Transverse colon (tissue), 4 donors: ENCODE measurements at regions not wholly inside any gene's neighbourhood (a gene's known extent, or its start where the extent isn't known, plus 50 kb on each side); places are given as distances from the start of the nearest gene placed in this dataset.
A peak's percentile ranks its signal among the peaks of the same experiment; 100 is the strongest.

Experiments
- DNase-seq: peaks from one replicate; pipeline ENCODE4 v3.0.0-alpha.2; 2019
- H3K27ac ChIP-seq, 4 donors: fragments of 200-600 bp; sonication (generic); 2 replicates each; pipeline ENCODE4 v1.5.1; 2016 to 2018; ENCODE audit warnings: inconsistent platforms in 4 of 4
- H3K27me3 ChIP-seq: fragments of 200-600 bp; sonication (generic); 2 replicates; pipeline ENCODE4 v1.5.1; 2017; ENCODE audit warnings: inconsistent platforms
- H3K36me3 ChIP-seq, 4 donors: fragments of 200-600 bp; sonication (generic); 2 replicates each; pipeline ENCODE4 v1.5.1; 2017 to 2019; ENCODE audit warnings: inconsistent platforms in 4 of 4
- H3K4me1 ChIP-seq, 4 donors: fragments of 200-600 bp; sonication (generic); 2 replicates each; pipeline ENCODE4 v1.5.1; 2017 to 2020; ENCODE audit warnings: inconsistent platforms in 4 of 4
- H3K4me3 ChIP-seq, 4 donors: fragments of 200-600 bp; sonication (generic); 1 replicate in 1 of 4; 2 replicates in 3 of 4; pipeline versions ENCODE4 v1.5.1 to v1.6.1; 2017 to 2019; ENCODE audit warnings: inconsistent platforms in 4 of 4
- H3K9me3 ChIP-seq, 2 donors: fragments of 200-600 bp; sonication (generic); 2 replicates each; pipeline ENCODE4 v1.5.1; 2017 to 2019; ENCODE audit warnings: inconsistent platforms in 2 of 2
- CTCF ChIP-seq, 5 experiments: fragments of 200-600 bp in 3 of 5; fragments of 450-650 bp in 2 of 5; sonication (generic) in 3 of 5; IDR thresholded peaks; 1 replicate in 2 of 5; 2 replicates in 3 of 5; pipeline ENCODE4 v1.5.1; 2016 to 2017; ENCODE audit warnings: antibody characterized with exemption in 5 of 5, inconsistent platforms in 3 of 5, mild to moderate bottlenecking in 2 of 5, moderate library complexity in 1 of 5
- EP300 ChIP-seq: sonication (generic); formaldehyde crosslinking; IDR thresholded peaks from one replicate; pipeline ENCODE4 v1.6.1; 2017; ENCODE audit warnings: antibody characterized with exemption, low read depth
- POLR2A ChIP-seq: fragments of 450-650 bp; IDR thresholded peaks from one replicate; pipeline ENCODE4 v1.6.1; 2016; ENCODE audit warnings: antibody characterized with exemption, mild to moderate bottlenecking, moderate library complexity
- POLR2AphosphoS5 ChIP-seq, 3 donors: sonication (generic); formaldehyde crosslinking; IDR thresholded peaks; one replicate each; pipeline ENCODE4 v1.6.1; 2016; ENCODE audit warnings: antibody characterized with exemption in 3 of 3
- WGBS, 2 donors: methylation state at CpG; one replicate each; pipeline ENCODE4 v1.1.5; 2018; ENCODE audit warnings: low coverage in 1 of 2; 5-methylcytosine and 5-hydroxymethylcytosine counted together
- in situ Hi-C, 4 donors: fragments of 200-750 bp; cut with MboI; loops; one replicate each; pipeline versions ENCODE4 v1.15.0 to v1.15.1; 2017; ENCODE audit warnings: low sequenced_read_pairs in 3 of 4, low pct_ligation_motif_present in 1 of 4, low pct_unique_long_range_greater_than_20kb in 1 of 4
- intact Hi-C: fragments of 100-400 bp; cut with DNase I; formaldehyde crosslinking; loops from one replicate; pipeline ENCODE4 v1.15.1; 2023; ENCODE audit warnings: low total_unique reads

GRCh38 chr22:47486569-47487312 lies 724.3 kb downstream of the TBC1D22A start:
- peaks cover 0 to 2% (median 0%) of the 10 kb centered on the region in 4 donors for H3K4me1 ChIP-seq
- DNase-seq = peak; percentile 29
- H3K9me3 ChIP-seq = no peaks in the 10 kb centered on the region
- TF ChIP-seq CTCF (IDR thresholded peaks at IDR 0.05) (no peak), POLR2A (no peak), POLR2AphosphoS5 (IDR thresholded peaks at IDR 0.05) (no peak), EP300 (no peak)
- in situ Hi-C loops = no loop called here
- WGBS, 2 donors = 75 to 94% methylated on average over 2 to 15 of the region's 15 CpGs
- H3K4me3 ChIP-seq = no peak overlapping the region
- H3K27ac ChIP-seq = peak overlapping the region in 1 of 4 donors; percentile 43
- intact Hi-C loops = no loop called here
- no peaks in the 10 kb centered on the region for H3K27me3 ChIP-seq
- H3K36me3 ChIP-seq = no peaks in the 10 kb centered on the region

- Histone ChIP-seq H3K4me1 (peaks cover 0 to 2% (median 0%) of the 10 kb centered on the region in 4 donors), H3K27me3 (peaks cover 4% of the 10 kb centered on the region), H3K27ac (no peak overlapping the region), H3K9me3 (no peaks in the 10 kb centered on the region), H3K4me3 (no peak overlapping the region), H3K36me3 (no peaks in the 10 kb centered on the region)
- in situ Hi-C loops (no loop called here), intact Hi-C loops (no loop called here)
- no peak for TF ChIP-seq EP300
- TF ChIP-seq POLR2AphosphoS5 (IDR thresholded peaks at IDR 0.05) = no peak
- no peak for TF ChIP-seq POLR2A
- no peak for TF ChIP-seq CTCF (IDR thresholded peaks at IDR 0.05)
- DNase-seq = no peak
- WGBS, 2 donors = 80 to 83% methylated on average over 1 to 4 of the region's 4 CpGs
These were observed 722.6 kb downstream of the TBC1D22A start for GRCh38 chr22:47484960-47485569.

GRCh38 chr22:47476231-47476630 lies 713.8 kb downstream of the TBC1D22A start:
- H3K27me3 ChIP-seq = peaks cover 16% of the 10 kb centered on the region
- TF ChIP-seq POLR2AphosphoS5 (IDR thresholded peaks at IDR 0.05) (no peak), EP300 (no peak), CTCF (IDR thresholded peaks at IDR 0.05) (no peak), POLR2A (no peak)
- in situ Hi-C loops = no loop called here
- H3K4me3 ChIP-seq = no peak overlapping the region
- no peak for DNase-seq
- no peak overlapping the region for H3K27ac ChIP-seq
- intact Hi-C loops = no loop called here
- WGBS, 2 donors = 80 to 89% methylated on average over 2 to 3 of the region's 3 CpGs
- H3K4me1 ChIP-seq = peaks cover 0 to 10% (median 0%) of the 10 kb centered on the region in 4 donors
- no peaks in the 10 kb centered on the region for H3K36me3 ChIP-seq
- H3K9me3 ChIP-seq = no peaks in the 10 kb centered on the region

DNA sequence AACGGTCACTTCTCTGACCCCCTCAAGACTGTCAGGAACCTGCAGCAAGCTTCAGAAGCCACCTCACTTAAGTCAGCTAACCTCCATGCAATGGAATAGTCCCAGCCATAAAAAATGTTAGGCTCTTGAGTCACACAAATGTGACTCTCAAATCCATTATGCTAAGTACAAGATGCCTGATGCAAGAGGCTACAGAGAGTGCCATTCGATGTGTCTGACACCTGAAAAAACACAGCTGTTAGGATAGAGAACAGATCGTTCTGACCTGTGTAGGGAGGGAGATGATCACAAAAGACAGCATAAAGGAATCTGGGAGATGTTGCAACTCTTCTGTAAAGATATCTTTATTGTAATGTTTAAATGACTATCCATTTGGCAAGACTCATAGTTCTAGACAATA lies 712.4 kb downstream of the TBC1D22A start:
- 21 to 34% methylated on average over 3 of the region's 3 CpGs for WGBS, 2 donors
- Histone ChIP-seq H3K36me3 (no peaks in the 10 kb centered on the region), H3K4me1 (peaks cover 0 to 10% (median 0%) of the 10 kb centered on the region in 4 donors), H3K4me3 (no peak overlapping the region), H3K9me3 (no peaks in the 10 kb centered on the region), H3K27me3 (peaks cover 10% of the 10 kb centered on the region), H3K27ac (no peak overlapping the region)
- TF ChIP-seq POLR2A (no peak), POLR2AphosphoS5 (IDR thresholded peaks at IDR 0.05) (peak in 1 of 3 donors; percentile 47)
- DNase-seq = no peak
- intact Hi-C loops (no loop called here), in situ Hi-C loops (no loop called here)
